ENCODE measurements at regions not wholly inside any gene's neighbourhood (a gene's known extent, or its start where the extent isn't known, plus 50 kb on each side); places are given as distances from the start of the nearest gene placed in this dataset.

- TF ChIP-seq CTCF (IDR thresholded peaks at IDR 0.05), result no peak
- TF ChIP-seq EP300 (IDR thresholded peaks at IDR 0.05), result no peak
- TF ChIP-seq POLR2A (IDR thresholded peaks at IDR 0.05), result no peak
Observed at GRCh38 chr10:84837877-84838276, 509.5 kb downstream of the CCSER2 start.
